Epithelial cell of proximal tubule (primary cell): ENCODE measurements at regions not wholly inside any gene's neighbourhood (a gene's known extent, or its start where the extent isn't known, plus 50 kb on each side); places are given as distances from the start of the nearest gene placed in this dataset.

Experiments
- DNase-seq: peaks from one replicate; pipeline ENCODE4 v3.0.0-alpha.2; 2011; ENCODE audit warnings: low read depth
- H3K4me3 ChIP-seq: 2 replicates; pipeline ENCODE4 v1.5.1; 2011; ENCODE audit warnings: low read depth, mild to moderate bottlenecking, low read length
- TF ChIP-seq, protein P1 (sequence below): conservative IDR thresholded peaks from 2 replicates; pipeline ENCODE4 v1.5.1; 2012; ENCODE audit warnings: low read depth, mild to moderate bottlenecking, low read length

DNA sequence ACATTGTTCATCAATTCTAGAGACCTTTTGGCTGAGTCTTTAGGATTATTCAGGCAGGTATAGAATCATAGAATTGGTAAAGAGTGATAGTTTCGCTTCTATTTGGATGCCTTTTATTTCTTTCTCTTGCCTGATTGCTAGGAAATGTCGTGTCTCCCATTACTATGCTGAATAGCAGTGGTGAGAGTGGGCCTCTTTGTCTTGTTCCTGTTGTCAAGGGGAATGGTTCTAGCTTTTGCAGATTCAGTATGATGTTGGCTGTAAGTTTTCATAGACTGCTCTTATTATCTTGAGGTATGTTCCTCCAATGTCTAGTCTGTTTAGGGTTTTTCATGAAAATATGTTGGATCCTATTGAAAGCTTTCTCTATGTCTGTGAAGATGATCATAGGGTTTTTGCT is 200.2 kb upstream of the PABPC4L start:
- DNase-seq: no peak
- no peak overlapping the region for H3K4me3 ChIP-seq
- TF ChIP-seq, protein P1, sequence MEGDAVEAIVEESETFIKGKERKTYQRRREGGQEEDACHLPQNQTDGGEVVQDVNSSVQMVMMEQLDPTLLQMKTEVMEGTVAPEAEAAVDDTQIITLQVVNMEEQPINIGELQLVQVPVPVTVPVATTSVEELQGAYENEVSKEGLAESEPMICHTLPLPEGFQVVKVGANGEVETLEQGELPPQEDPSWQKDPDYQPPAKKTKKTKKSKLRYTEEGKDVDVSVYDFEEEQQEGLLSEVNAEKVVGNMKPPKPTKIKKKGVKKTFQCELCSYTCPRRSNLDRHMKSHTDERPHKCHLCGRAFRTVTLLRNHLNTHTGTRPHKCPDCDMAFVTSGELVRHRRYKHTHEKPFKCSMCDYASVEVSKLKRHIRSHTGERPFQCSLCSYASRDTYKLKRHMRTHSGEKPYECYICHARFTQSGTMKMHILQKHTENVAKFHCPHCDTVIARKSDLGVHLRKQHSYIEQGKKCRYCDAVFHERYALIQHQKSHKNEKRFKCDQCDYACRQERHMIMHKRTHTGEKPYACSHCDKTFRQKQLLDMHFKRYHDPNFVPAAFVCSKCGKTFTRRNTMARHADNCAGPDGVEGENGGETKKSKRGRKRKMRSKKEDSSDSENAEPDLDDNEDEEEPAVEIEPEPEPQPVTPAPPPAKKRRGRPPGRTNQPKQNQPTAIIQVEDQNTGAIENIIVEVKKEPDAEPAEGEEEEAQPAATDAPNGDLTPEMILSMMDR: no peak

DNA sequence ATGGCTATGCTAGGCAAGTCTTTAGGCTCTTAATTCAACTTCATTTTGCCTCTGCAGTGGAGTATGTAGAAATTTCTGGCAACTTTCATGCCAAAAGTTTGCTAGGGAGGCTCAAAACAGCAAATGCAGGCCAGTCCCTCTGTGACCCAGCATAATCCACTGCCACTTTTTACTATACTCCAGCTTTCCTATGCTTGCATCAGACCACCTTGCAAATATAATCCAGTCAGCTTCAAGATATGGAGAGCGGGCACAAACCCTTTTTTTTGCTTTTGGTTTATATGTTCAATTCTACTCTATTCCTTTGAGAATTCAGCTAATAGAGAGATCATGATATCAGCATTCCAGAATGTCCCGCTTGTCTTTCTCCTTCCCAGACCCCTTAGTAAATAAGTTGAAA is 192.0 kb upstream of the PABPC4L start:
- TF ChIP-seq, protein P1: no peak
- DNase-seq: no peak

DNA sequence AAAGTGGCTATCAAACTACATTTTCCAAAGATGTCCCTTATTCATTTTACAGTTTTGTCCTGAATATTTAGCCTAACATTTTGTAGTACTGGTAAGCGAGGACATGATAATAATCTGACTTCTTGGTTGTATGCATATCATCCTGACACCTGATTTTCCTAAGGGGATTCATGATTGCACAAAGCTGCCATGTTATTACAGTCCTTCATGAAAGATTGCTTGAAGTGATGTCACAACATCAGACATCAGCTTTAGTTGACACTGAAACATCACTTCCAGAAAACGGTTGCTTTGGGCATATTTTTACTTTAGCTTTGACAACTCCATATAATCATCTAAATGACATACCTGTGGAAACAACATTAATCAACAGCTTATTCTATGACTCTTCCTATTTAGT is 188.7 kb upstream of the PABPC4L start:
- TF ChIP-seq, protein P1: no peak
- no peak for DNase-seq
- no peak overlapping the region for H3K4me3 ChIP-seq

More for the DNA sequence above, 192.0 kb upstream of the PABPC4L start:
- no peak overlapping the region for H3K4me3 ChIP-seq

DNA sequence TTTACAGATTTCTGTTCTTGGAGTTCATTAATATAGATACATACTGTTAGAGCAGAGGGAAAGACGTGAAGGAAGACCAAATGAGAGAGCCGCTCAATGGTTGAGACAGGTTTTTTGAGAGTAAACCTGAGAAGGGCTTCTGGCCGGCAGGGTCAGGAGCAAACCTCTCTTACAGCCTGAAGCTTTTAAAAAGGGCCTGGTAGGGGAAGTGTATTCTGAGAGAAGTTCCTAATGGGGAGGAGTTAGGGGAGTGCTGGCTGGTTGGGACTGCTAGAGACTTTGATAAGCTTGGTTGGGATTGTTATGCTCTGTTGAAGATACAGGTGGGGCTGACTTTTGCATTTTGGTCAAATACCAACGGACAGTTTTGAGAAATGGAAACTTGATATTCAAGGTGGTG is 186.8 kb upstream of the PABPC4L start:
- TF ChIP-seq, protein P1: no peak
- no peak overlapping the region for H3K4me3 ChIP-seq
- no peak for DNase-seq

DNA sequence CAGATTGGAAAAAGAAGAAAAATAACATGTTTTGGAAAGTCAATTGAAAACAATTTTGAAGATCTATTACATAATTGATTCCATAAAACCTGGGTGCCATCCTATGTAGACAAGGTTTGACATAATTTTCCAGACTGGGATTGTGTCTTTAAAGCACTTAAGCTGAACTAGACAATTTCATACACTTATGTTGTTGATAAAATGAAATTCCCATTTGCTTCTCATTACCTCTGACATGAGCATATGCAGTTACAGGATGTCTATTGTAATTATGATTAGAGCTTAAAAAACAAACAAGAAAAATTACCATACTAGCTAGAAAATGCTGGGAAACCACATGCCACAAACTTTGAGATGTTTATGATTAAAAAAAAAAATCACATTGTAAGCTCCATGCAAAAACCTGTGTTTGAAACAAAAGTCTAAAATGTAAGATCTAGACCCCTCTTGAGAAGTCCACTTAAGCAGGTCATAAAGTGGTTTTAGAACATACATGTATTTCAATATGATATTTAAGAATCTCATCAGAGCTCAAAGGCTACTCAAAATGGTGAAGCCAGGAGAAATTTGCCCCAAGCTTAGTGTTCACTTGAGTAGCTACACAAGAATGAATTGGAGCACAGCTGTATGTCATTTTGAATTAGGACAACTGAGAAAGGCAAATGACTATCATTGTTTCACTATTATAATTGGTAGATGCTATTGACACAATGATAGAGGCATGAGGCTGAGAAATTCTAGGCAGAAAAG is 181.1 kb upstream of the PABPC4L start:
- TF ChIP-seq, protein P1: no peak
- no peak for DNase-seq
- no peak overlapping the region for H3K4me3 ChIP-seq

DNA sequence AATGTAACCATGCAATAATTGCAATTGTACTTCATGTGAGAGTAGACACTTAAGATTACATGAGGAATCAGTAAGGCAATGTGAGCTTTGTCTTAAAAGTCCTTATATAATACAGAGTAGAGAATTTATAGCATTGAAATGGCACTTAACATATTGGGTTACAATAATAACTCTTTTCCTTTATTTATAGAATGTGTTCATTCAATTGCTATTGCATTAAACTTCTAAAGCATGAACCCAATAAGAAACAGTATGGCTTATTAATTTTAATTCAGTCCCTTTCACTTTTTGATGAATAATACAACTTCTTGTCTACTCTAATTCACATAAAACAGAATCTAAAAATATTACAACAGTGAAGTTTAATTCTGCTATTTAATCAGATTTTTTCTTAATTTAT is 174.2 kb upstream of the PABPC4L start:
- no peak for DNase-seq
- TF ChIP-seq, protein P1: no peak
- H3K4me3 ChIP-seq: no peak overlapping the region

DNA sequence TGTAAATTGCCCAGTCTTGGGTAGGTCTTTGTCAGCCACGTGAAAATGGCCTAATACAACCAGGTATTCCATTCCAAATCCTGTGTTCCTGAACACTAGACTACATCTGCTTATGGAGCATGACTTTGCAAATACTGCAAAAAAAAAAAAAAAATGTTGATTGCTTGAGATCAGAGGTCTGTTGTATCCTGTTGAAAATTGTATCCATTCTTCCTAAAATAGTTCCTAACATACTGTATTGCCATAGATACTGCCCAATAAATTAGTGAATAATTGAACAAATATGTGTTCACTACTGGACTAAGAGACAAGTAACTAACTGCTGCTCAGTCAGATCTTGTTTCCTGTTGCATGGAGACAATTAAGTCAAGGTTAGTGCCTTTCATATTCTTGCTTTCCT is 164.3 kb upstream of the PABPC4L start:
- DNase-seq: no peak
- H3K4me3 ChIP-seq: no peak overlapping the region
- TF ChIP-seq, protein P1: no peak
